ENCODE measurements at regions not wholly inside any gene's neighbourhood (a gene's known extent, or its start where the extent isn't known, plus 50 kb on each side); places are given as distances from the start of the nearest gene placed in this dataset.

- Histone ChIP-seq H2BK12ac (ENCODE audit: insufficient read length, low read depth, low read length) (no peak overlapping the region), H4K91ac (ENCODE audit: insufficient read length, low read depth, low read length) (no peak overlapping the region), H3K9ac (ENCODE audit: extremely low read depth, insufficient read length, low read length) (no peak overlapping the region), H3K4me2 (ENCODE audit: insufficient read depth, insufficient read length, low read length) (no peak overlapping the region), H3K79me2 (ENCODE audit: insufficient read depth, low read length) (no peaks in the 10 kb centered on the region), H2BK20ac (ENCODE audit: low read depth, low read length, poor library complexity, severe bottlenecking) (no peak overlapping the region), H2BK5ac (ENCODE audit: insufficient read length, low read length) (no peak overlapping the region), H2AFZ (ENCODE audit: low read length) (no peak overlapping the region), H3K4ac (ENCODE audit: low read depth, low read length) (no peak overlapping the region), H3K9me3 (ENCODE audit: control insufficient read depth, low read depth, low read length) (peaks cover 12% of the 10 kb centered on the region), H2BK120ac (ENCODE audit: low read depth, low read length, poor library complexity, severe bottlenecking) (no peak overlapping the region), H3K23ac (ENCODE audit: insufficient read length, low read depth, low read length) (no peak overlapping the region), H3K14ac (ENCODE audit: insufficient read depth, low read length) (no peak overlapping the region), H3K27me3 (ENCODE audit: insufficient read depth, low read length) (no peaks in the 10 kb centered on the region), H3K18ac (ENCODE audit: insufficient read length, low read depth, low read length) (no peak overlapping the region), H3K23me2 (ENCODE audit: insufficient read length, low read depth, low read length, poor library complexity, severe bottlenecking) (no peaks in the 10 kb centered on the region), H3K56ac (ENCODE audit: insufficient read length, low read depth, low read length) (no peak overlapping the region), H3K79me1 (ENCODE audit: insufficient read depth, low read depth, low read length, poor library complexity, severe bottlenecking) (no peaks in the 10 kb centered on the region), H3T11ph (ENCODE audit: low read length) (no peak overlapping the region), H2BK15ac (ENCODE audit: low read depth, low read length) (no peak overlapping the region), H4K5ac (ENCODE audit: insufficient read length, low read depth, low read length) (no peak overlapping the region), H4K20me1 (ENCODE audit: control insufficient read depth, insufficient read depth, insufficient read length) (no peaks in the 10 kb centered on the region), H3K4me1 (ENCODE audit: insufficient read depth, low read length) (no peaks in the 10 kb centered on the region), H2AK5ac (ENCODE audit: insufficient read length, low read length) (no peak overlapping the region), H3K27ac (ENCODE audit: insufficient read length, low read depth, low read length) (no peak overlapping the region), H4K8ac (replicated peaks; ENCODE audit: insufficient read length, low read depth, low read length) (no peak overlapping the region)
- TF ChIP-seq CTCF (conservative IDR thresholded peaks at IDR 0.05) = no peak
- no peak for DNase-seq
- H3K4me3 Mint-ChIP-seq = no peak overlapping the region
- no CpG with 5 or more reads among the region's 6 CpGs for WGBS (ENCODE audit: extremely low coverage, insufficient read length, low lambda C conversion rate)
- peaks cover 14 to 18% of the 10 kb centered on the region in 2 experiments for H3K9me3 Mint-ChIP-seq
- H3K27me3 Mint-ChIP-seq (ENCODE audit: low read depth) = no peaks in the 10 kb centered on the region
- H3K36me3 Mint-ChIP-seq (ENCODE audit: insufficient read depth in 1 of 3, low read depth in 3 of 3) = peaks cover 8 to 18% (median 18%) of the 10 kb centered on the region in 3 experiments
- H3K27ac Mint-ChIP-seq = no peak overlapping the region
- H3K4me1 Mint-ChIP-seq = peaks cover 0 to under 1% of the 10 kb centered on the region in 2 experiments; a peak in 1 of 4 replicates
These were observed 232.3 kb downstream of the JRKL start for GRCh38 chr11:96622026-96622634.
